Effector memory CD4-positive, alpha-beta T cell (primary cell): ENCODE measurements at regions not wholly inside any gene's neighbourhood (a gene's known extent, or its start where the extent isn't known, plus 50 kb on each side); places are given as distances from the start of the nearest gene placed in this dataset.

Experiments used
- DNase-seq, 3 donors: peaks; one replicate each; pipeline ENCODE4 v3.0.0-alpha.2; 2020
- H3K27ac ChIP-seq: 2 replicates; pipeline ENCODE4 v1.7.0; 2013; ENCODE audit warnings: mild to moderate bottlenecking, low read length, moderate library complexity; ENCODE audit not compliant: insufficient read depth, poor library complexity, severe bottlenecking
- H3K27me3 ChIP-seq: replicated peaks from 2 replicates; pipeline ENCODE4 v1.7.0; 2013; ENCODE audit warnings: mild to moderate bottlenecking, low read length; ENCODE audit not compliant: insufficient read depth, control insufficient read depth, poor library complexity, severe bottlenecking
- H3K36me3 ChIP-seq: 2 replicates; pipeline ENCODE4 v1.7.0; 2013; ENCODE audit warnings: mild to moderate bottlenecking, low read length, moderate library complexity; ENCODE audit not compliant: control insufficient read depth, insufficient read depth
- H3K4me1 ChIP-seq: 2 replicates; pipeline ENCODE4 v1.7.0; 2013; ENCODE audit warnings: low read length, mild to moderate bottlenecking; ENCODE audit not compliant: control insufficient read depth, insufficient read depth, poor library complexity, severe bottlenecking
- H3K4me3 ChIP-seq: 2 replicates; pipeline ENCODE4 v1.7.0; 2013; ENCODE audit warnings: low read length, low read depth, mild to moderate bottlenecking; ENCODE audit not compliant: insufficient read depth, poor library complexity, severe bottlenecking
- H3K9me3 ChIP-seq: 2 replicates; pipeline ENCODE4 v1.7.0; 2013; ENCODE audit warnings: mild to moderate bottlenecking, low read length, moderate library complexity; ENCODE audit not compliant: control insufficient read depth

DNA sequence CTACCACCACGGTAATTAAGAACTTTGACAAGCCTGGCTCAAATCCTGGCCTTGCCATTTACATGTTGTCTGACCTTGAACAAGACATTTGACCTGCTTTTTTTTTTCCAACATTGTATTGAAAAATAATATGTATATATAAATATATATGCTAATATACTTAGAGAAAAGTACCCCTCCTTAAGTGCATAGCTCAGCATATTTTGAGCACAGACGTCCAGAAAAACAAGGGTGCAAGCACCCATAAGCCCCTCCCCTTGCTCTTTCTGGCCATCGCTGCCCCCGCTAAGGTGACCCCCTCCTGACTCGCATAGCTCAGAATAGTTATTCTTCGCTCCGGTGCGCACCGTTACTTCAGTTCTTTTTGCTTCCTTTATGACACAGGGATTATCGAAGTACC lies 742.0 kb upstream of the FRG1 start:
- no peak for DNase-seq

DNA sequence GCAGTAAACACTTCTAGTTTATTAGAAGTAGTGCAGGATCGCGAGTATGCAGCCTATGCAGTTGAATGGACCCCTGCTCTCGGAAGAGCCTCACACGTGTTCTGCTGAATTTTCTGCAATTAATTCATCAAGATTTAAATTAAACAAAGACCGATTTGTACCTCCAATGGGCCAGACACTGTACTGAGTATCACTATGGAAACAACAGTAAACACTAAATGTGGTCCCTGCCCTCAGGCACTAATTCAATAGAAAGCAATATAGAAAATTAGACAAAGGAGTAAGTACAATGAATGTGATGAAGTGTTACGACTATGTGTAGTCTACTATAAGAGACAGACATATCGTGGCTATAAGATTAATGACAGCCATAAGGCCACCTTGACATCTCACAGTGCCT lies 740.3 kb upstream of the FRG1 start:
- H3K9me3 ChIP-seq: no peaks in the 10 kb centered on the region
- no peak overlapping the region for H3K27ac ChIP-seq
- H3K27me3 ChIP-seq: no peaks in the 10 kb centered on the region
- no peak for DNase-seq
- H3K36me3 ChIP-seq: no peaks in the 10 kb centered on the region
- no peaks in the 10 kb centered on the region for H3K4me1 ChIP-seq
- H3K4me3 ChIP-seq: no peak overlapping the region

More for the DNA sequence above, 742.0 kb upstream of the FRG1 start:
- no peaks in the 10 kb centered on the region for H3K9me3 ChIP-seq
- H3K4me3 ChIP-seq: no peak overlapping the region
- H3K27ac ChIP-seq: no peak overlapping the region
- H3K4me1 ChIP-seq: no peaks in the 10 kb centered on the region
- no peaks in the 10 kb centered on the region for H3K27me3 ChIP-seq
- no peaks in the 10 kb centered on the region for H3K36me3 ChIP-seq

DNA sequence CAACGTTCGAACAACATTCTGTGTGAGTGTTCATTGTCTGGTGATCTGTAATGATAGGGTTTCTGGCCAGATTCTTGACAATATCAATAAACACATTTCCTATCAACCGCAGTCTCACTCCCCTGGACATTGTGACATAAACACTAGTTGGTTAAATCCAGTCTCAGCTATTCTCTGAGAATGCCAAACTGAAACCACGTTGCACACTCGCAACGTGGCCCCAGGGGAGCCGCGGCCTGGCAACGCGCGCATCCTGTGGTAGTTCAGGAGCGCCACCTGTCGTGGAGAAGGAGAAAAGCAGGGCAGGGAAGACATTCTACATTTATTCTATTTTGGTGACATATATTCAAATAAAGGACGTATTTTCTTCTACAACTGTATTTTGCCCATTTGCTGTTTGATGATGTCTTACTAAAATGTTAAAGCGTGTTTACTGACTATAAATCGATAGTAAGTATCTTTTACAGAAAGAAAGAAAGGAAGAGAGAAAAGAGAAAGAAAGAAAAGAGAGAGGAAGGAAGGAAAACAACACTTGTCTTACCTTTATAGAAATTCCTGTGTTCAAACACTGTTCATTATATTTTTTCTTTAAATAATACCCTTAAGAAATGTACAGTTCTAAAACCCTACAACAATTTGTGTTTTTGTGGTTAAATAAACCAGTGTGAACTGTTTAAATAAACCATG lies 738.3 kb upstream of the FRG1 start:
- H3K27ac ChIP-seq: no peak overlapping the region
- H3K36me3 ChIP-seq: no peaks in the 10 kb centered on the region
- H3K4me3 ChIP-seq: no peak overlapping the region
- H3K27me3 ChIP-seq: no peaks in the 10 kb centered on the region
- H3K9me3 ChIP-seq: no peaks in the 10 kb centered on the region
- no peaks in the 10 kb centered on the region for H3K4me1 ChIP-seq
- DNase-seq: no peak

DNA sequence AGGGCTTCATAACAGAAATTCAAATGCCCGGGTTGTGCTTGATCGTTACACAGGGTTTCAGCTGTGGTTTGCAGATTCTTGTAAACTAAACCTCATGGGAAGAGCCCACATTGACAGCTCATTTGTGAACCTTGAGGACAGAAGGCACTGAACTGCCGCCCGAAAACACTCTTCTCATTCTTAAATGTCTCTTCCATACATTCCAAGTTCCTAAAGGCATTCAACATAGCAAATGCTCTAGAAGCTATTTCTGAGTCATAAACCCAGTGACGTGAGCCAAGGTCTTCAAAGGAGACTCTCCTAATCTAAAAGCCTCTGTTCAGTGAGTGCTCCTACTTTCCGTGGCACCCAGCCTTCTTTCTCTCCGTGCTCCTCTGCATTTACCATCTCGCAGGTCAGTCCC lies 737.8 kb upstream of the FRG1 start:
- no peak overlapping the region for H3K27ac ChIP-seq
- DNase-seq: no peak
- H3K36me3 ChIP-seq: no peaks in the 10 kb centered on the region
- H3K27me3 ChIP-seq: no peaks in the 10 kb centered on the region
- no peak overlapping the region for H3K4me3 ChIP-seq
- H3K4me1 ChIP-seq: no peaks in the 10 kb centered on the region
- no peaks in the 10 kb centered on the region for H3K9me3 ChIP-seq

DNA sequence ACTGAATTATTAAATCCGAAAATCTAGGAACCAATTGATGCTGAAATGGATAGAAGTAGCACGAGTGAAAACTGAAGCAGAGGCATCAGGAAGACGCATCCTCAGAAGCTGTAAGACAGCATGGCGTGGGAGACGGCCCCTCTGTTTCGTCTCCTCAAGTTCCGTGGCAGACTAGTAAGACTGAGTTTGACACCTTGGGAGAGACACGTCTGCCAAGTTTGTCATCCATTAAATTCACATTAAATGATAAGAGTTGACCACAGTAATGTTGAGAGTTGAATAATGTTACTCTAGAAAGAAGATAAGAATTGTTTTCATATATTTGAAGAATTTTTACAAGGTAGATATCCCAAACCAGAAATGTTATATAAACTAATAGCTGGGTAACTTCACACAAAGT lies 736.1 kb upstream of the FRG1 start:
- Histone ChIP-seq H3K27me3 (no peaks in the 10 kb centered on the region), H3K36me3 (no peaks in the 10 kb centered on the region), H3K9me3 (no peaks in the 10 kb centered on the region), H3K4me3 (no peak overlapping the region), H3K4me1 (no peaks in the 10 kb centered on the region), H3K27ac (no peak overlapping the region)
- DNase-seq: no peak

DNA sequence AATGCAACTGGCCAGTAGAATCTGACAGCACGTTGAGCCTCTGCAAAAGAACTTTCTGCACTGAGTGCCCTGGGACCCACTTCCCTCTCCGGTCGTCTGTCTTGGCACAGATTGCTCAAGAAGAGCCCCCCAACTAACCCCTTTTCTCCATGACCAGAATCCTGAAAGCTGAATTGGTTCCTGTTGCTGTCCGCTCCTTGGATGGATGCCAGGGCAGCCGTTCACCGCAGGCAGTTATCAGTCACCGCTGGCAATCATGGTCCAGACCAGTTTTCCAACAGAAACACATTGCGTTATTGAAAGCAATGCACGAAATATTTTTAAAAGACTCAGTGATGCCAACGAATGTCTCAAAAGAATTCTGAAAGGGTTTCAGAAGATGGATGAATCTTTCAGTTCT lies 733.7 kb upstream of the FRG1 start:
- no peak overlapping the region for H3K27ac ChIP-seq
- DNase-seq: no peak
- no peaks in the 10 kb centered on the region for H3K36me3 ChIP-seq
- no peaks in the 10 kb centered on the region for H3K27me3 ChIP-seq
- H3K4me1 ChIP-seq: no peaks in the 10 kb centered on the region
- no peaks in the 10 kb centered on the region for H3K9me3 ChIP-seq
- no peak overlapping the region for H3K4me3 ChIP-seq

DNA sequence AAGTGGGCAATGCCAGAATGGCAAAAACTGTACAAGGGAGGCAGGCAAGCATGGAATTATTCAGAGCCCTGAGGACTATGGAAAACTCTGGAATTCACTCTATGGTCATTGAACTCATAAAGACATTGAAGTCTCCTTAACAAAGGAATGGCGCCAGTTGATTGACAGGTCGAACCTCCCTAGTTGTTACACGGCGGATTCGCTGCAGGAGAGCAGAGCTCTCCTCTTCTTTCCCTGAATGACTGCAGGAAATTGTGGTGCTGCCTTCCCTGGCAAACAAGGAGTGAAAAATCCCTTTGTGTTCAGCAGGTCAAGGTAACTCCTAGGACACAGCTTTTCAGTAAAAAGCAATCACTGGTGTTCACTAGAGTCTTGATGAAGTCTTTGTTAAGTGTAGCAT lies 732.8 kb upstream of the FRG1 start:
- H3K4me1 ChIP-seq: no peaks in the 10 kb centered on the region
- H3K27me3 ChIP-seq: no peaks in the 10 kb centered on the region
- no peak for DNase-seq
- no peak overlapping the region for H3K27ac ChIP-seq
- no peak overlapping the region for H3K4me3 ChIP-seq
- H3K36me3 ChIP-seq: no peaks in the 10 kb centered on the region
- no peaks in the 10 kb centered on the region for H3K9me3 ChIP-seq

DNA sequence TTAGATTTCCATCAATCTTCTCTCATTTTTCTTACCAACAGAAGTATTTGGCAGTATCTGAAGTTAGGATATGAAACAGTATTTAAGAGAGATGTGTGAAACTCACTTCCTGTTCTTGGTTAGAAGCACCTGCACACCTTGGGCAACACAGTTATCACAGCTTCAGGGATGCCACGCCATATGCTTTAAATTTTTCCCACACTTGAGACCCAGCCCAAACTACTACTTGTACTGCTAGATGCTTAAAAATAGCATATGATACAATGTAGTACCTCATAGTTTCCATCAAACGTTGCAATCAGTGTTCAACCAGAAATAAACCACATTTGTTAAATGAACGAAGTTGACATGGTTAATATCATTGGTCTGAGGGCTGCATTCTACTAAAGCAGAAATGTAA lies 725.1 kb upstream of the FRG1 start:
- H3K4me3 ChIP-seq: no peak overlapping the region
- no peaks in the 10 kb centered on the region for H3K27me3 ChIP-seq
- H3K27ac ChIP-seq: no peak overlapping the region
- no peaks in the 10 kb centered on the region for H3K4me1 ChIP-seq
- DNase-seq: no peak
- H3K36me3 ChIP-seq: no peaks in the 10 kb centered on the region
- no peaks in the 10 kb centered on the region for H3K9me3 ChIP-seq

DNA sequence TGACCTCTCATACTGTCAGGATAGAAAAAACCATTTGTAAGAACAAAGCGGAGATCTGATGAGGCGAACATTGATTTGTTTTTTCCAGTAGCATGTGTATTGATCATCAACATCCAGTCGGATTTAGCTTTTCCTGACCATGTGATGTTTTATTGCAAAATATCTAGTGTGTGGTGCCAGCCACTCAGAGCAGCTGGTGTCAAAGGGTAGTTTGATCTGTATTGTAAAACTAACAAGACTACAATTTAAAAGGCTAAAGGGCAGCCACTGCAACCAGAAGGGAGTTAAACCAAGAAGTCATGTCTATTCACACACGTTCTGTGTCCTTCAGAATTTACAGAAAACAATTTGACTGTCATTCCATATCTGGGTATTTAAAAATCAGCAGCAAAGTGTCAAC lies 719.0 kb upstream of the FRG1 start:
- H3K27me3 ChIP-seq: no peaks in the 10 kb centered on the region
- no peaks in the 10 kb centered on the region for H3K36me3 ChIP-seq
- no peaks in the 10 kb centered on the region for H3K4me1 ChIP-seq
- no peak for DNase-seq
- H3K27ac ChIP-seq: no peak overlapping the region
- no peak overlapping the region for H3K4me3 ChIP-seq
- no peaks in the 10 kb centered on the region for H3K9me3 ChIP-seq

DNA sequence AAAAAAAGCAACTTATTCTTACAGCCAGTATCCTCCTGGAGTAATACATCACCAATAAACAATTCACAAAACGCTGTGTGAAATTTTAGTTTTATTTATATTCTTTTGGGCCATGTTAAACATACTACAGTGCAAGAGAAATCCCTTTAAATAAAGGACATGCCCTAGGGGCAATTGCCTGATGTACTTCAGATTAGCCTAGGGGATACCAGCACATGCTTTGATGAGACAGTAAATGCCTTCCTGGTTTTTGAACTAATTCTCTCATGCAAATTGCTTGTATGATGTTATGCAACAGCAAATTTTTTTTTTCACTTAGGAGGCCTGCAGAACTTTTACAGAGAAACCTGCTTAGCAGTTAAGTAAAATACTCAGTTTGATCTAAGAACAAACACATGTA lies 711.9 kb upstream of the FRG1 start:
- Histone ChIP-seq H3K4me1 (no peaks in the 10 kb centered on the region), H3K27ac (no peak overlapping the region), H3K36me3 (no peaks in the 10 kb centered on the region), H3K27me3 (no peaks in the 10 kb centered on the region), H3K4me3 (no peak overlapping the region), H3K9me3 (no peaks in the 10 kb centered on the region)
- DNase-seq: no peak
